Peyer's patch (tissue), 4 donors: ENCODE measurements at regions not wholly inside any gene's neighbourhood (a gene's known extent, or its start where the extent isn't known, plus 50 kb on each side); places are given as distances from the start of the nearest gene placed in this dataset.

Experiments
- DNase-seq, 3 donors: peaks; one replicate each; pipeline ENCODE4 v3.0.0-alpha.2; 2017 to 2019
- H3K27ac ChIP-seq, 4 donors: fragments of 200-600 bp; sonication (generic); one replicate each; pipeline ENCODE4 v1.5.1; 2016 to 2019
- H3K27me3 ChIP-seq, 2 donors: fragments of 200-600 bp; sonication (generic); one replicate each; pipeline ENCODE4 v1.5.1; 2019
- H3K36me3 ChIP-seq, 3 donors: fragments of 200-600 bp; sonication (generic); one replicate each; pipeline ENCODE4 v1.5.1; 2016 to 2019
- H3K4me1 ChIP-seq, 4 donors: fragments of 200-600 bp; sonication (generic); one replicate each; pipeline ENCODE4 v1.5.1; 2016 to 2019
- H3K4me3 ChIP-seq, 4 donors: fragments of 200-600 bp; sonication (generic); 1 replicate in 3 of 4; 2 replicates in 1 of 4; pipeline ENCODE4 v1.5.1; 2016 to 2019; ENCODE audit warnings: mild to moderate bottlenecking in 1 of 4
- H3K9me3 ChIP-seq, 4 donors: fragments of 200-600 bp; sonication (generic); one replicate each; pipeline ENCODE4 v1.5.1; 2016 to 2019; ENCODE audit warnings: mild to moderate bottlenecking in 1 of 4
- POLR2A ChIP-seq, 2 donors: fragments of 450-650 bp; IDR thresholded peaks; one replicate each; pipeline ENCODE4 v1.5.1; 2017; ENCODE audit warnings: antibody characterized with exemption in 2 of 2, mild to moderate bottlenecking in 2 of 2, moderate library complexity in 2 of 2
- TF ChIP-seq, protein P1 (sequence below), 6 experiments: fragments of 450-650 bp in 4 of 6; fragments of 200-600 bp in 2 of 6; sonication (generic) in 1 of 6; IDR thresholded peaks; one replicate each; pipeline ENCODE4 v1.5.1; 2017 to 2019; ENCODE audit warnings: antibody characterized with exemption in 6 of 6, mild to moderate bottlenecking in 3 of 6, moderate library complexity in 1 of 6

DNA sequence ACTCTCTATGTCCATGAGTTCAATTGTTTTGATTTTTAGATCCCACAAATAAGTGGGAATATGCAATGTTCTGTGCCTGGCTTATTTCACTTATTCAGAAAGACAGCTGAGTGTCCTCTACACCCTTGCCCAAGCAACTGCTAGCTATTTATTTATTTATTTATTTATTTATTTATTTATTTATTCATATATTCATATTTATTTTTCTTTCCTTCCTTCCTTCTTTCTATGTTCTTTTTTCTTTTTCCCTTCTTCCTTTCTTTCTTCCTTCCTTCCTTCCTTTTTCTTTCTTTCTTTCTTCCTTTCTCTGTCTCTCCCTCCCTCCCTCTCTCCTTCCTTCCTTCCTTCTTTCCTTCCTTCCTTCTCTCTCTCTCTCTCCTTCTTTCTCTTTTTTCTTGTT is 563.4 kb downstream of the BCL11B start:
- TF ChIP-seq, protein P1, sequence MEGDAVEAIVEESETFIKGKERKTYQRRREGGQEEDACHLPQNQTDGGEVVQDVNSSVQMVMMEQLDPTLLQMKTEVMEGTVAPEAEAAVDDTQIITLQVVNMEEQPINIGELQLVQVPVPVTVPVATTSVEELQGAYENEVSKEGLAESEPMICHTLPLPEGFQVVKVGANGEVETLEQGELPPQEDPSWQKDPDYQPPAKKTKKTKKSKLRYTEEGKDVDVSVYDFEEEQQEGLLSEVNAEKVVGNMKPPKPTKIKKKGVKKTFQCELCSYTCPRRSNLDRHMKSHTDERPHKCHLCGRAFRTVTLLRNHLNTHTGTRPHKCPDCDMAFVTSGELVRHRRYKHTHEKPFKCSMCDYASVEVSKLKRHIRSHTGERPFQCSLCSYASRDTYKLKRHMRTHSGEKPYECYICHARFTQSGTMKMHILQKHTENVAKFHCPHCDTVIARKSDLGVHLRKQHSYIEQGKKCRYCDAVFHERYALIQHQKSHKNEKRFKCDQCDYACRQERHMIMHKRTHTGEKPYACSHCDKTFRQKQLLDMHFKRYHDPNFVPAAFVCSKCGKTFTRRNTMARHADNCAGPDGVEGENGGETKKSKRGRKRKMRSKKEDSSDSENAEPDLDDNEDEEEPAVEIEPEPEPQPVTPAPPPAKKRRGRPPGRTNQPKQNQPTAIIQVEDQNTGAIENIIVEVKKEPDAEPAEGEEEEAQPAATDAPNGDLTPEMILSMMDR (IDR thresholded peaks at IDR 0.05), result no peak
- no peak for TF ChIP-seq POLR2A (IDR thresholded peaks at IDR 0.05)
- H3K27ac ChIP-seq, result no peak overlapping the region
- no peaks in the 10 kb centered on the region for H3K9me3 ChIP-seq
- no peaks in the 10 kb centered on the region for H3K36me3 ChIP-seq
- no peaks in the 10 kb centered on the region for H3K27me3 ChIP-seq
- no peaks in the 10 kb centered on the region for H3K4me1 ChIP-seq
- DNase-seq, result no peak
- H3K4me3 ChIP-seq, result no peak overlapping the region

DNA sequence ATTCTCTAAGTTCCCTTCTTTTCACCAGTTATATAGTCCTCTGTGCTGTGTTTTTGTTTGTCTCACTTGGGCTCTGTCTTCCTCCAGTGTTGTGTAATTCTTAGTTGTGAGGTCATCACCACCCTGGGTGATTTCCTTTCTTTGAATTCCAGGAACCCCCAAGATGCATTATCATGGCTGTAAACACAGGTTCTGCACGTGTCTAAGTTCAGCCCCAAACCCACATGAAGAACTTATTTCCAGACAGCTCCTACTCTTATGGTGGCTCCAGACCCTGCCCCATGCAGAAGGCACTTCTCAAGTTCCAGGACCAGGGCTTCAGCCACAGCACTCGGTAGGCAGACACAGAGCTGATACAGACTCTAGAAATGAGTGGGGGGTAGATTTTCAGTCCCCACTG is 560.5 kb downstream of the BCL11B start:
- H3K4me1 ChIP-seq, result no peaks in the 10 kb centered on the region

DNA sequence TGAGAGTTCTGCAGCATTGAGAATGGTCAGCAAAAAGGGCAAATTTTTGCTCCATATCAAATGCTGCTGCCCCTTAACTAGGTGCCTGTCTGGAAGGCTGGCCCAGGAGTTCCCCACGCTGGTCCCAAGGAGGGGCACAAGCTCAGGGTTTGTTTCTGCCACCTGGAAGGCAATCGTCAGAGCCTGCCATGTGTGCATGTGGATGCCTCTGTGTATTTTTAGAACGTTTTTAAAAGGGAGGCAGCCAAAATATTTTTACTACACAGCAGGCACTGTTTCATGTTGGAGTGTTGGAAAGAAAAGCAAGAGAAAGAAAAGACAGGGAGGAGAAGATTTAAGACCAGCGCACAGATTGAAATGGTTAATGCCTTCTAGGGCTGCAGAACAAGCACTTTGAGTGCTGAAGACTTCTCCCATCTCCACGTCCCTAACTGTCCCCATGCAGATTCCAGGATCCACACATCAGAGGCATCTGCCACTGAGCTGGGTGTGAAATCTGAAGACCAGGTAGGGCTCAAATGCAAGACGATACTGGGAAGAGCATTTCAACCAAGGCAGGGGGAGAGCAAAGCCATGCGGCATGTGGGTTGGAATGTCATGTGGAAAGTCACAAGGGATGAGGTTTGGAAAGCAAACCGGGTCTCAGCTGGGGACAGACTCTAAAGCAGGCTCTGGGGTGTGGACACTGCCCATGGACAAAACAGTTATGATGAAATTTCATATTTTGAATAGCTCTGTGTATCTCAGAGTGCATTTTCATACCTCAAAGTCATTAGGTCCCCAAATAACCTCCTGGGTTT is 557.2 kb downstream of the BCL11B start:
- DNase-seq, result no peak
- TF ChIP-seq, protein P1 (IDR thresholded peaks at IDR 0.05), result no peak
- TF ChIP-seq POLR2A (IDR thresholded peaks at IDR 0.05), result no peak
- Histone ChIP-seq H3K27ac (no peak overlapping the region), H3K27me3 (no peaks in the 10 kb centered on the region), H3K4me3 (no peak overlapping the region), H3K4me1 (no peaks in the 10 kb centered on the region), H3K9me3 (no peaks in the 10 kb centered on the region), H3K36me3 (no peaks in the 10 kb centered on the region)

More for the DNA sequence above, 560.5 kb downstream of the BCL11B start:
- no peak for TF ChIP-seq POLR2A (IDR thresholded peaks at IDR 0.05)
- TF ChIP-seq, protein P1 (IDR thresholded peaks at IDR 0.05), result no peak
- H3K4me3 ChIP-seq, result no peak overlapping the region
- no peaks in the 10 kb centered on the region for H3K9me3 ChIP-seq
- DNase-seq, result no peak
- H3K27ac ChIP-seq, result no peak overlapping the region
- H3K36me3 ChIP-seq, result no peaks in the 10 kb centered on the region
- H3K27me3 ChIP-seq, result no peaks in the 10 kb centered on the region

- no peak for DNase-seq
- no peak for TF ChIP-seq POLR2A (IDR thresholded peaks at IDR 0.05)
- TF ChIP-seq, protein P1 (IDR thresholded peaks at IDR 0.05), result no peak
- Histone ChIP-seq H3K27ac (no peak overlapping the region), H3K9me3 (no peaks in the 10 kb centered on the region), H3K4me3 (no peak overlapping the region), H3K4me1 (no peaks in the 10 kb centered on the region), H3K27me3 (no peaks in the 10 kb centered on the region), H3K36me3 (no peaks in the 10 kb centered on the region)
Observed at GRCh38 chr14:98716133-98716532, 555.9 kb downstream of the BCL11B start.

GRCh38 chr14:98721061-98721460 is 550.9 kb downstream of the BCL11B start:
- H3K27me3 ChIP-seq, result no peaks in the 10 kb centered on the region
- H3K4me3 ChIP-seq, result no peak overlapping the region
- TF ChIP-seq, protein P1 (IDR thresholded peaks at IDR 0.05), result no peak
- TF ChIP-seq POLR2A (IDR thresholded peaks at IDR 0.05), result no peak
- H3K9me3 ChIP-seq, result no peaks in the 10 kb centered on the region
- H3K27ac ChIP-seq, result no peak overlapping the region
- no peak for DNase-seq
- no peaks in the 10 kb centered on the region for H3K4me1 ChIP-seq
- no peaks in the 10 kb centered on the region for H3K36me3 ChIP-seq
